H9 (cell line): ENCODE measurements at regions not wholly inside any gene's neighbourhood (a gene's known extent, or its start where the extent isn't known, plus 50 kb on each side); places are given as distances from the start of the nearest gene placed in this dataset.

Experiments used
- DNase-seq: peaks from one replicate; pipeline ENCODE4 v3.0.0-alpha.2; 2017
- H2AFZ ChIP-seq: one replicate; pipeline ENCODE4 v1.6.1; 2013; ENCODE audit warnings: mild to moderate bottlenecking, low read length, control low read depth, moderate library complexity
- H2AK5ac ChIP-seq: 2 replicates; pipeline ENCODE4 v1.6.1; 2013; ENCODE audit warnings: low read length, control low read depth, mixed read lengths; ENCODE audit not compliant: insufficient read length
- H2BK120ac ChIP-seq: one replicate; pipeline ENCODE4 v1.6.1; 2013; ENCODE audit warnings: low read depth, mild to moderate bottlenecking, low read length, control low read depth, inconsistent platforms; ENCODE audit not compliant: poor library complexity, severe bottlenecking
- H2BK12ac ChIP-seq: 2 replicates; pipeline ENCODE4 v1.6.1; 2013; ENCODE audit warnings: low read length, control low read depth, mixed read lengths, low read depth; ENCODE audit not compliant: insufficient read length
- H2BK15ac ChIP-seq: 2 replicates; pipeline ENCODE4 v1.6.1; 2013; ENCODE audit warnings: low read depth, low read length, control low read depth
- H2BK20ac ChIP-seq: one replicate; pipeline ENCODE4 v1.6.1; 2013; ENCODE audit warnings: low read depth, mild to moderate bottlenecking, low read length, control low read depth, inconsistent platforms; ENCODE audit not compliant: poor library complexity, severe bottlenecking
- H2BK5ac ChIP-seq: 2 replicates; pipeline ENCODE4 v1.6.1; 2013; ENCODE audit warnings: low read length, control low read depth, mixed read lengths; ENCODE audit not compliant: insufficient read length
- H3K14ac ChIP-seq: 2 replicates; pipeline ENCODE4 v1.6.1; 2013; ENCODE audit warnings: low read length, control low read depth; ENCODE audit not compliant: insufficient read depth
- H3K18ac ChIP-seq: 2 replicates; pipeline ENCODE4 v1.6.1; 2013; ENCODE audit warnings: low read depth, mild to moderate bottlenecking, mixed read lengths, low read length, control low read depth; ENCODE audit not compliant: insufficient read length
- H3K23ac ChIP-seq: 2 replicates; pipeline ENCODE4 v1.6.1; 2013; ENCODE audit warnings: low read length, control low read depth, mixed read lengths, low read depth; ENCODE audit not compliant: insufficient read length
- H3K23me2 ChIP-seq: 2 replicates; pipeline ENCODE4 v1.6.1; 2013; ENCODE audit warnings: low read depth, mild to moderate bottlenecking, mixed read lengths, low read length, control low read depth; ENCODE audit not compliant: insufficient read length, poor library complexity, severe bottlenecking
- H3K27ac ChIP-seq: 2 replicates; pipeline ENCODE4 v1.5.1; 2013; ENCODE audit warnings: low read length, control low read depth, mixed read lengths, low read depth; ENCODE audit not compliant: insufficient read length
- H3K27me3 ChIP-seq: 2 replicates; pipeline ENCODE4 v1.6.1; 2013; ENCODE audit warnings: low read length, control low read depth, inconsistent platforms; ENCODE audit not compliant: insufficient read depth
- H3K4ac ChIP-seq: 2 replicates; pipeline ENCODE4 v1.6.1; 2013; ENCODE audit warnings: low read depth, mild to moderate bottlenecking, control low read depth, inconsistent platforms, low read length, moderate library complexity
- H3K4me1 ChIP-seq: 2 replicates; pipeline ENCODE4 v1.6.1; 2013; ENCODE audit warnings: low read length, control low read depth, inconsistent platforms; ENCODE audit not compliant: insufficient read depth
- H3K4me2 ChIP-seq: 2 replicates; pipeline ENCODE4 v1.6.1; 2013; ENCODE audit warnings: low read length, control low read depth, mixed read lengths; ENCODE audit not compliant: insufficient read length, insufficient read depth
- H3K56ac ChIP-seq: 2 replicates; pipeline ENCODE4 v1.6.1; 2013; ENCODE audit warnings: low read depth, mild to moderate bottlenecking, mixed read lengths, low read length, control low read depth; ENCODE audit not compliant: insufficient read length
- H3K79me1 ChIP-seq: 2 replicates; pipeline ENCODE4 v1.6.1; 2013; ENCODE audit warnings: low read depth, mild to moderate bottlenecking, moderate library complexity, low read length, control low read depth, inconsistent platforms; ENCODE audit not compliant: insufficient read depth, poor library complexity, severe bottlenecking
- H3K79me2 ChIP-seq: 2 replicates; pipeline ENCODE4 v1.6.1; 2013; ENCODE audit warnings: low read length, control low read depth, inconsistent platforms; ENCODE audit not compliant: insufficient read depth
- H3K9ac ChIP-seq: 2 replicates; pipeline ENCODE4 v1.6.1; 2013; ENCODE audit warnings: low read length, control low read depth, mixed read lengths; ENCODE audit not compliant: insufficient read length; ENCODE audit errors: extremely low read depth
- H3K9me3 ChIP-seq: one replicate; pipeline ENCODE4 v1.6.1; 2013; ENCODE audit warnings: low read depth, low read length, inconsistent platforms; ENCODE audit not compliant: control insufficient read depth
- H3T11ph ChIP-seq: one replicate; pipeline ENCODE4 v1.6.1; 2013; ENCODE audit warnings: mild to moderate bottlenecking, low read length, control low read depth, inconsistent platforms
- H4K20me1 ChIP-seq: one replicate; pipeline ENCODE4 v1.6.1; 2013; ENCODE audit not compliant: control insufficient read depth, insufficient read length, insufficient read depth
- H4K5ac ChIP-seq: 2 replicates; pipeline ENCODE4 v1.6.1; 2013; ENCODE audit warnings: low read depth, mild to moderate bottlenecking, mixed read lengths, low read length, control low read depth; ENCODE audit not compliant: insufficient read length
- H4K8ac ChIP-seq: replicated peaks from 2 replicates; pipeline ENCODE4 v1.6.1; 2013; ENCODE audit warnings: low read length, control low read depth, mixed read lengths, low read depth; ENCODE audit not compliant: insufficient read length
- H4K91ac ChIP-seq: 2 replicates; pipeline ENCODE4 v1.6.1; 2013; ENCODE audit warnings: low read depth, mild to moderate bottlenecking, moderate library complexity, mixed read lengths, low read length, control low read depth; ENCODE audit not compliant: insufficient read length
- H3K27ac Mint-ChIP-seq, 3 experiments: 2 replicates in 2 of 3; 3 replicates in 1 of 3; pipeline ENCODE4 v1.8.0; 2020 to 2021; ENCODE audit warnings: mixed read lengths in 3 of 3, mild to moderate bottlenecking in 1 of 3, moderate library complexity in 1 of 3
- H3K27me3 Mint-ChIP-seq: 2 replicates; pipeline ENCODE4 v1.8.0; 2021; ENCODE audit warnings: low read depth, mild to moderate bottlenecking, moderate library complexity, mixed read lengths
- H3K36me3 Mint-ChIP-seq, 3 experiments: 2 replicates in 2 of 3; 3 replicates in 1 of 3; pipeline ENCODE4 v1.8.0; 2020 to 2021; ENCODE audit warnings: low read depth in 3 of 3, mixed read lengths in 3 of 3; ENCODE audit not compliant: insufficient read depth in 1 of 3
- H3K4me1 Mint-ChIP-seq, 2 experiments: 2 replicates each; pipeline ENCODE4 v1.8.0; 2020; ENCODE audit warnings: mixed read lengths in 2 of 2
- H3K4me3 Mint-ChIP-seq, 2 experiments: 2 replicates in 1 of 2; 3 replicates in 1 of 2; pipeline ENCODE4 v1.8.0; 2020 to 2021; ENCODE audit warnings: mild to moderate bottlenecking in 2 of 2, mixed read lengths in 2 of 2, moderate library complexity in 1 of 2
- H3K9me3 Mint-ChIP-seq, 2 experiments: 2 replicates in 1 of 2; 3 replicates in 1 of 2; pipeline ENCODE4 v1.8.0; 2020; ENCODE audit warnings: mild to moderate bottlenecking in 2 of 2, mixed read lengths in 2 of 2, moderate library complexity in 1 of 2
- WGBS: extraction: QIAGEN DNeasy Blood & Tissue Kit; methylation state at CpG from one replicate; pipeline ENCODE4 v1.1.7; 2013; ENCODE audit warnings: missing lambda C conversion rate, low lambda C conversion rate, mixed read lengths; ENCODE audit not compliant: insufficient read length; ENCODE audit errors: extremely low coverage; 5-methylcytosine and 5-hydroxymethylcytosine counted together
- TF ChIP-seq, protein P1 (sequence below): fragments of 200-600 bp; sonication (generic); conservative IDR thresholded peaks from 3 replicates; pipeline ENCODE4 v1.8.0; 2021; ENCODE audit warnings: antibody characterized with exemption, mild to moderate bottlenecking

- Histone ChIP-seq H3K9ac (no peak overlapping the region), H3K23ac (no peak overlapping the region), H3K56ac (no peak overlapping the region), H3K4me2 (no peak overlapping the region), H4K8ac (no peak overlapping the region), H3K27me3 (no peaks in the 10 kb centered on the region), H3K4ac (no peak overlapping the region), H2BK5ac (no peak overlapping the region), H2BK15ac (no peak overlapping the region), H4K20me1 (no peaks in the 10 kb centered on the region), H3K79me2 (no peaks in the 10 kb centered on the region), H2BK20ac (no peak overlapping the region), H4K91ac (no peak overlapping the region), H2BK120ac (no peak overlapping the region), H3K4me1 (no peaks in the 10 kb centered on the region), H3K14ac (no peak overlapping the region), H3K9me3 (no peaks in the 10 kb centered on the region), H3K27ac (no peak overlapping the region), H3K79me1 (no peaks in the 10 kb centered on the region), H3T11ph (no peak overlapping the region), H2AK5ac (no peak overlapping the region), H4K5ac (no peak overlapping the region), H2BK12ac (no peak overlapping the region), H3K23me2 (no peaks in the 10 kb centered on the region), H2AFZ (no peak overlapping the region), H3K18ac (no peak overlapping the region)
- Mint-ChIP-seq H3K4me3 (no peak overlapping the region), H3K27ac (no peak overlapping the region), H3K27me3 (no peaks in the 10 kb centered on the region), H3K4me1 (no peaks in the 10 kb centered on the region), H3K36me3 (no peaks in the 10 kb centered on the region), H3K9me3 (no peaks in the 10 kb centered on the region)
- no CpG with 5 or more reads among the region's 3 CpGs for WGBS
- TF ChIP-seq, protein P1, sequence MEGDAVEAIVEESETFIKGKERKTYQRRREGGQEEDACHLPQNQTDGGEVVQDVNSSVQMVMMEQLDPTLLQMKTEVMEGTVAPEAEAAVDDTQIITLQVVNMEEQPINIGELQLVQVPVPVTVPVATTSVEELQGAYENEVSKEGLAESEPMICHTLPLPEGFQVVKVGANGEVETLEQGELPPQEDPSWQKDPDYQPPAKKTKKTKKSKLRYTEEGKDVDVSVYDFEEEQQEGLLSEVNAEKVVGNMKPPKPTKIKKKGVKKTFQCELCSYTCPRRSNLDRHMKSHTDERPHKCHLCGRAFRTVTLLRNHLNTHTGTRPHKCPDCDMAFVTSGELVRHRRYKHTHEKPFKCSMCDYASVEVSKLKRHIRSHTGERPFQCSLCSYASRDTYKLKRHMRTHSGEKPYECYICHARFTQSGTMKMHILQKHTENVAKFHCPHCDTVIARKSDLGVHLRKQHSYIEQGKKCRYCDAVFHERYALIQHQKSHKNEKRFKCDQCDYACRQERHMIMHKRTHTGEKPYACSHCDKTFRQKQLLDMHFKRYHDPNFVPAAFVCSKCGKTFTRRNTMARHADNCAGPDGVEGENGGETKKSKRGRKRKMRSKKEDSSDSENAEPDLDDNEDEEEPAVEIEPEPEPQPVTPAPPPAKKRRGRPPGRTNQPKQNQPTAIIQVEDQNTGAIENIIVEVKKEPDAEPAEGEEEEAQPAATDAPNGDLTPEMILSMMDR = no peak
- DNase-seq = no peak
Observed at GRCh38 chr3:80434366-80434765, 666.6 kb upstream of the ROBO1 start.
